K562 (cell line): ENCODE measurements at regions not wholly inside any gene's neighbourhood (a gene's known extent, or its start where the extent isn't known, plus 50 kb on each side); places are given as distances from the start of the nearest gene placed in this dataset.

Experiments used
- ATAC-seq: fragments of 200-7000 bp; cut with Tn5 transposase; 3 replicates; pipeline ENCODE4 v1.9.1; 2020; ENCODE audit warnings: moderate library complexity
- BruUV-seq: library from RNA; stranded (reverse); fragments of 400-500 nt; replicated peaks from 2 replicates; lab custom pipeline; 2021; lab: Mats Ljungman, UMichigan
- CTCF ChIA-PET: fragments of 300-600 bp; formaldehyde crosslinking; extraction: SDS; loops from one replicate; lab custom pipeline; 2021; ENCODE audit warnings: low intra/inter-chr PET ratio; lab: Yijun Ruan, JAX
- POLR2A ChIA-PET: fragments of 300-600, 350-650 bp; sonication (Branson Sonifier 250); formaldehyde crosslinking; extraction: SDS; loops from one replicate; lab custom pipeline; 2021; ENCODE audit warnings: antibody characterized with exemption, inconsistent platforms; lab: Yijun Ruan, JAX
- DNase-seq, 4 experiments: peaks; one replicate each; pipeline versions ENCODE4 v3.0.0 to v3.0.0-alpha.2; 2011 to 2018; ENCODE audit warnings: low spot score in 3 of 4, mixed read lengths in 3 of 4; ENCODE audit errors: extremely low read depth in 1 of 4
- FAIRE-seq: peaks from 2 replicates; lab custom pipeline; 2011; peaks lifted over from hg19 to GRCh38; lab: Jason Lieb, UNC
- H2AFZ ChIP-seq: 2 replicates; pipeline ENCODE4 v1.6.0; 2011; ENCODE audit warnings: low read depth, low read length, control low read depth, inconsistent platforms
- H3K27ac ChIP-seq: fragments of 200-600 bp; 3 replicates; pipeline ENCODE4 v1.8.0; 2011; ENCODE audit warnings: low read depth, mild to moderate bottlenecking, control low read depth, inconsistent platforms, low read length, moderate library complexity, mixed read lengths; ENCODE audit errors: extremely low read depth
- H3K27me3 ChIP-seq, 2 experiments: fragments of 300-600 bp in 1 of 2; 2 replicates in 1 of 2; 3 replicates in 1 of 2; pipeline versions ENCODE4 v1.6.0 to v1.8.0; 2011; ENCODE audit warnings: inconsistent platforms in 2 of 2, low read length in 2 of 2, mild to moderate bottlenecking in 1 of 2, mixed read lengths in 1 of 2, moderate library complexity in 1 of 2; ENCODE audit not compliant: control insufficient read depth in 2 of 2, insufficient read depth in 2 of 2
- H3K36me3 ChIP-seq: fragments of 300-600 bp; 3 replicates; pipeline ENCODE4 v1.8.0; 2011; ENCODE audit warnings: mild to moderate bottlenecking, low read length, inconsistent platforms; ENCODE audit not compliant: control insufficient read depth, insufficient read depth
- H3K4me1 ChIP-seq, 2 experiments: fragments of 200-600 bp in 1 of 2; replicated peaks in 1 of 2; 2 replicates in 1 of 2; 3 replicates in 1 of 2; pipeline versions ENCODE4 v1.5.1 to v1.8.0; 2011; ENCODE audit warnings: inconsistent platforms in 2 of 2, low read length in 2 of 2, mild to moderate bottlenecking in 1 of 2, mixed read lengths in 1 of 2, moderate library complexity in 1 of 2; ENCODE audit not compliant: control insufficient read depth in 2 of 2, insufficient read depth in 2 of 2
- H3K4me2 ChIP-seq: 2 replicates; pipeline ENCODE4 v1.6.1; 2011; ENCODE audit warnings: low read length, control low read depth, inconsistent platforms, mixed read lengths; ENCODE audit not compliant: insufficient read depth
- H3K4me3 ChIP-seq: fragments of 200-600 bp; sonication (generic), shearing (Covaris generic); 2 replicates; pipeline ENCODE4 v1.5.1; 2016; ENCODE audit warnings: control low read depth, inconsistent platforms
- H3K79me2 ChIP-seq: fragments of 200-600 bp; 3 replicates; pipeline ENCODE4 v1.8.0; 2011; ENCODE audit warnings: low read length, inconsistent platforms; ENCODE audit not compliant: control insufficient read depth, insufficient read depth
- H3K9ac ChIP-seq, 2 experiments: 2 replicates each; pipeline versions ENCODE4 v1.6.0 to v1.6.1; 2011; ENCODE audit warnings: low read depth in 2 of 2, low read length in 2 of 2, control low read depth in 1 of 2, inconsistent platforms in 1 of 2, mild to moderate bottlenecking in 1 of 2, mixed read lengths in 1 of 2; ENCODE audit not compliant: insufficient read depth in 1 of 2
- H3K9me1 ChIP-seq: one replicate; pipeline ENCODE4 v1.6.0; 2011; ENCODE audit warnings: inconsistent platforms, mild to moderate bottlenecking, low read length, moderate library complexity; ENCODE audit not compliant: control insufficient read depth, insufficient read depth
- H3K9me3 ChIP-seq: replicated peaks from 2 replicates; pipeline ENCODE4 v1.5.1; 2011; ENCODE audit warnings: low read depth, low read length, inconsistent platforms; ENCODE audit not compliant: control insufficient read depth, insufficient read depth
- H4K20me1 ChIP-seq: replicated peaks from 2 replicates; pipeline ENCODE4 v1.6.1; 2011; ENCODE audit warnings: low read length, inconsistent platforms, mixed read lengths; ENCODE audit not compliant: control insufficient read depth, insufficient read depth
- CREB3 ChIP-seq: fragments of 450-650 bp; conservative IDR thresholded peaks from 2 replicates; pipeline ENCODE4 v1.6.1; 2016; ENCODE audit warnings: missing genetic modification characterization, low read depth, mild to moderate bottlenecking, missing compliant biosample characterization, moderate library complexity
- GABPB1 ChIP-seq: sonication (generic); formaldehyde crosslinking; IDR thresholded peaks from 2 replicates; pipeline ENCODE4 v1.8.0; 2022; ENCODE audit warnings: mild to moderate bottlenecking, missing genetic modification reagents
- XRCC5 ChIP-seq: fragments of 200-400 bp; formaldehyde crosslinking; IDR thresholded peaks from 2 replicates; pipeline ENCODE4 v1.6.1; 2017; ENCODE audit warnings: low read depth, mild to moderate bottlenecking, low read length
- ZNF134 ChIP-seq: fragments of 250-450 bp; sonication (Bioruptor Pico); conservative IDR thresholded peaks from 2 replicates; pipeline ENCODE4 v1.4.0; 2020
- ZNF551 ChIP-seq: fragments of 250-450 bp; sonication (Bioruptor Pico); IDR thresholded peaks from 2 replicates; pipeline ENCODE4 v1.5.0; 2021; ENCODE audit warnings: mild to moderate bottlenecking, moderate library complexity
- WGBS: fragments of 100-300 bp; shearing (Covaris generic); methylation state at CpG from one replicate; pipeline ENCODE4 v1.1.6; 2016; ENCODE audit warnings: low coverage, mixed read lengths; ENCODE audit not compliant: insufficient coverage; ENCODE audit errors: missing lambda C conversion rate; 5-methylcytosine and 5-hydroxymethylcytosine counted together
- in situ Hi-C: fragments of 300-500 bp; cut with MboI; formaldehyde crosslinking; loops from 4 replicates; pipeline ENCODE4 v1.15.0; 2018; ENCODE audit warnings: inconsistent platforms, mixed read lengths
- intact Hi-C: fragments of 100-400 bp; cut with micrococcal nuclease; formaldehyde crosslinking; loops from 2 replicates; pipeline ENCODE4 v1.14.2; 2022

GRCh38 chr3:194844046-194844445 is 158.4 kb downstream of the FAM43A start:
- ATAC-seq, result no peak
- TF ChIP-seq GABPB1, result no peak
- no peak for TF ChIP-seq XRCC5
- no peak for TF ChIP-seq CREB3
- TF ChIP-seq ZNF551 (CRISPR knock-in tag), result no peak
- TF ChIP-seq ZNF134, result no peak
- TF ChIP-seq, all 486 proteins: peak for 0
- 0% methylated on average over 2 of the region's 3 CpGs for WGBS
- Histone ChIP-seq H3K27ac (no peak overlapping the region), H3K9ac (no peak overlapping the region), H3K79me2 (no peaks in the 10 kb centered on the region), H3K4me3 (no peak overlapping the region), H3K4me1 (no peaks in the 10 kb centered on the region), H3K9me1 (no peaks in the 10 kb centered on the region), H3K36me3 (no peaks in the 10 kb centered on the region), H3K27me3 (peaks cover 8 to 34% of the 10 kb centered on the region in 2 experiments; a peak in 3 of 5 replicates), H2AFZ (no peak overlapping the region), H4K20me1 (no peaks in the 10 kb centered on the region), H3K9me3 (no peaks in the 10 kb centered on the region), H3K4me2 (no peak overlapping the region)
- DNase-seq (no peak), FAIRE-seq (no peak)
- BruUV-seq, result no TSS peak
- ChIA-PET POLR2A (interaction anchor here (0.6 to 1.2 kb wide), 3 partner anchors 9 to 16 kb away, joined by 3 read pairs; no protein-coding TSS in a partner anchor), CTCF (interaction anchor here (0.7 kb wide), 1 partner anchor 84 kb away, joined by 3 read pairs; no protein-coding TSS in a partner anchor)
- intact Hi-C loops, result no loop called here
- in situ Hi-C loops, result no loop called here
